Smooth muscle cell (in vitro differentiated cells): ENCODE measurements at regions not wholly inside any gene's neighbourhood (a gene's known extent, or its start where the extent isn't known, plus 50 kb on each side); places are given as distances from the start of the nearest gene placed in this dataset.

Experiments used
- DNase-seq: peaks from one replicate; lab custom pipeline; 2025; ENCODE audit not compliant: unreplicated experiment; lab: John Stamatoyannopoulos, UW
- H2AFZ ChIP-seq: fragments of 200-600 bp; sonication (generic); 2 replicates; pipeline ENCODE4 v1.6.0; 2016; ENCODE audit warnings: antibody characterized with exemption, low read depth, mild to moderate bottlenecking
- H3F3A ChIP-seq: fragments of 200-600 bp; sonication (generic); 2 replicates; pipeline ENCODE4 v1.6.0; 2017; ENCODE audit warnings: antibody characterized with exemption, low read depth
- H3K27ac ChIP-seq: fragments of 200-600 bp; sonication (generic); 2 replicates; pipeline ENCODE4 v1.5.1; 2016; ENCODE audit warnings: low read depth, mild to moderate bottlenecking
- H3K27me3 ChIP-seq: fragments of 200-600 bp; sonication (generic); 2 replicates; pipeline ENCODE4 v1.6.1; 2016; ENCODE audit warnings: low read depth, mild to moderate bottlenecking
- H3K36me3 ChIP-seq: fragments of 200-600 bp; sonication (generic); 2 replicates; pipeline ENCODE4 v1.5.1; 2016; ENCODE audit warnings: low read depth
- H3K4me1 ChIP-seq: fragments of 200-600 bp; sonication (generic); 2 replicates; pipeline ENCODE4 v1.5.1; 2016; ENCODE audit warnings: low read depth
- H3K4me2 ChIP-seq: fragments of 200-600 bp; sonication (generic); 2 replicates; pipeline ENCODE4 v1.6.0; 2016; ENCODE audit warnings: mild to moderate bottlenecking
- H3K4me3 ChIP-seq: fragments of 200-600 bp; sonication (generic); 2 replicates; pipeline ENCODE4 v1.5.1; 2016; ENCODE audit warnings: mild to moderate bottlenecking
- H3K79me2 ChIP-seq: fragments of 200-600 bp; sonication (generic); 2 replicates; pipeline ENCODE4 v1.6.0; 2016; ENCODE audit warnings: low read depth, mild to moderate bottlenecking
- H3K9ac ChIP-seq: fragments of 200-600 bp; sonication (generic); 2 replicates; pipeline ENCODE4 v1.6.0; 2016; ENCODE audit warnings: low read depth
- H3K9me3 ChIP-seq: fragments of 200-600 bp; sonication (generic); replicated peaks from 2 replicates; pipeline ENCODE4 v1.5.1; 2016; ENCODE audit warnings: low read depth
- H4K20me1 ChIP-seq: fragments of 200-600 bp; sonication (generic); 2 replicates; pipeline ENCODE4 v1.6.0; 2016; ENCODE audit warnings: low read depth
- WGBS: methylation state at CpG from one replicate; pipeline ENCODE4 v1.1.7; 2016; ENCODE audit warnings: low lambda C conversion rate; 5-methylcytosine and 5-hydroxymethylcytosine counted together
- TF ChIP-seq, protein P1 (sequence below): fragments of 200-600 bp; sonication (generic); IDR thresholded peaks from 2 replicates; pipeline ENCODE4 v1.5.1; 2017; ENCODE audit warnings: borderline replicate concordance, mild to moderate bottlenecking, antibody characterized with exemption; ENCODE audit not compliant: insufficient read depth, poor library complexity, severe bottlenecking

- Histone ChIP-seq H4K20me1 (no peaks in the 10 kb centered on the region), H3K27me3 (no peaks in the 10 kb centered on the region)
- TF ChIP-seq, protein P1, sequence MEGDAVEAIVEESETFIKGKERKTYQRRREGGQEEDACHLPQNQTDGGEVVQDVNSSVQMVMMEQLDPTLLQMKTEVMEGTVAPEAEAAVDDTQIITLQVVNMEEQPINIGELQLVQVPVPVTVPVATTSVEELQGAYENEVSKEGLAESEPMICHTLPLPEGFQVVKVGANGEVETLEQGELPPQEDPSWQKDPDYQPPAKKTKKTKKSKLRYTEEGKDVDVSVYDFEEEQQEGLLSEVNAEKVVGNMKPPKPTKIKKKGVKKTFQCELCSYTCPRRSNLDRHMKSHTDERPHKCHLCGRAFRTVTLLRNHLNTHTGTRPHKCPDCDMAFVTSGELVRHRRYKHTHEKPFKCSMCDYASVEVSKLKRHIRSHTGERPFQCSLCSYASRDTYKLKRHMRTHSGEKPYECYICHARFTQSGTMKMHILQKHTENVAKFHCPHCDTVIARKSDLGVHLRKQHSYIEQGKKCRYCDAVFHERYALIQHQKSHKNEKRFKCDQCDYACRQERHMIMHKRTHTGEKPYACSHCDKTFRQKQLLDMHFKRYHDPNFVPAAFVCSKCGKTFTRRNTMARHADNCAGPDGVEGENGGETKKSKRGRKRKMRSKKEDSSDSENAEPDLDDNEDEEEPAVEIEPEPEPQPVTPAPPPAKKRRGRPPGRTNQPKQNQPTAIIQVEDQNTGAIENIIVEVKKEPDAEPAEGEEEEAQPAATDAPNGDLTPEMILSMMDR = no peak
Measured at GRCh38 chr5:125713109-125713805, 710.0 kb upstream of the GRAMD2B start.

GRCh38 chr5:125715216-125715615 is 708.0 kb upstream of the GRAMD2B start:
- 96% methylated on average over 2 of the region's 2 CpGs for WGBS
- Histone ChIP-seq H3K9me3 (no peaks in the 10 kb centered on the region), H3K36me3 (no peaks in the 10 kb centered on the region), H3F3A (no peaks in the 10 kb centered on the region), H3K4me3 (no peak overlapping the region), H3K4me1 (peaks cover 22% of the 10 kb centered on the region), H3K4me2 (no peak overlapping the region), H3K27me3 (no peaks in the 10 kb centered on the region), H3K27ac (no peak overlapping the region), H2AFZ (no peak overlapping the region), H3K9ac (no peak overlapping the region), H4K20me1 (no peaks in the 10 kb centered on the region), H3K79me2 (no peaks in the 10 kb centered on the region)
- TF ChIP-seq, protein P1 = no peak
- no peak for DNase-seq

More at GRCh38 chr5:125713109-125713805, 710.0 kb upstream of the GRAMD2B start:
- H3F3A ChIP-seq = no peaks in the 10 kb centered on the region
- peaks cover 13% of the 10 kb centered on the region for H3K4me1 ChIP-seq
- no peak overlapping the region for H3K4me2 ChIP-seq
- no peak overlapping the region for H2AFZ ChIP-seq
- 83% methylated on average over 8 of the region's 8 CpGs for WGBS
- H3K9ac ChIP-seq = no peak overlapping the region
- DNase-seq = no peak
- no peaks in the 10 kb centered on the region for H3K36me3 ChIP-seq
- no peaks in the 10 kb centered on the region for H3K9me3 ChIP-seq
- H3K4me3 ChIP-seq = no peak overlapping the region
- no peaks in the 10 kb centered on the region for H3K79me2 ChIP-seq
- no peak overlapping the region for H3K27ac ChIP-seq

- H4K20me1 ChIP-seq = no peaks in the 10 kb centered on the region
- H3K4me1 ChIP-seq = peaks cover 22% of the 10 kb centered on the region
- H3K9ac ChIP-seq = no peak overlapping the region
- no peaks in the 10 kb centered on the region for H3K27me3 ChIP-seq
- no peak for DNase-seq
- H3K79me2 ChIP-seq = no peaks in the 10 kb centered on the region
- peak overlapping the region; percentile 55 for H3K27ac ChIP-seq
- no peak overlapping the region for H2AFZ ChIP-seq
- H3F3A ChIP-seq = no peaks in the 10 kb centered on the region
- no peaks in the 10 kb centered on the region for H3K36me3 ChIP-seq
- no peak overlapping the region for H3K4me3 ChIP-seq
- peak overlapping the region; percentile 21 for H3K4me2 ChIP-seq
- TF ChIP-seq, protein P1 = no peak
- H3K9me3 ChIP-seq = no peaks in the 10 kb centered on the region
Measured at GRCh38 chr5:125717209-125717608, 706.0 kb upstream of the GRAMD2B start.

DNA sequence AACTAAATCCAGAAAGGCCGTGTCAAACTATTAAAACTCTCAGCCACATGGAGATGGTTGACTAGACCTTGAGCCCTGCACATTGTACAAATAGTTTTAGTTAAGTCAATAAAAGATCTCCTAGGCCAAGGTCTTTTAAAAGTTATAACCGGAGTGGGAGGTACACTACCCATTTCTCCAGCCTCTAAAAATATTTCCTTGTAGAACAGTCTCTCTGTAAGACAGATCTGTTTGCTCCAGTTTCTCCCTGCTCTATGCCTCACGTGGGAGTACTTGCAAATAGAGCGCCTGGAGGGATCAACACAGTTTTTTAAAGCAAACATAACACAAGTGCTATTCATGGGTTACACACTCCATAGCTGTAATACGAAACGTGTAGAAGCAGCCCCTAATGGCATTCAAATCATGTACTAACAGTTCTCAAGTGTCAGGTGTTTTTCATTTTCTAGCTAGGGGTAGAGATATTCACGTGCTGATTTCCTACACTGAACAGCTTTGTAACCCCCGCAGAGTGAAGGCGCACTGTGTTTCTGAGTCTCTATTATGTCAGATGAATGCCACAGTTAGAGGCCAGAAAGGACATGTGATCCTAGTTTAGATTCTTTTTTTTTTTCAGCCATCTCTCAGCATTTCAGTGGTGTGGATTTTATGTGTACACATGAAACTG is 703.4 kb upstream of the GRAMD2B start:
- Histone ChIP-seq H3K9me3 (no peaks in the 10 kb centered on the region), H4K20me1 (no peaks in the 10 kb centered on the region), H3K4me2 (peak overlapping the region; percentile 0), H3K79me2 (no peaks in the 10 kb centered on the region), H3K27me3 (no peaks in the 10 kb centered on the region), H3K4me1 (peaks cover 22% of the 10 kb centered on the region), H3K4me3 (no peak overlapping the region), H3K9ac (no peak overlapping the region), H3K27ac (no peak overlapping the region), H3K36me3 (no peaks in the 10 kb centered on the region), H2AFZ (peak overlapping the region; percentile 54), H3F3A (no peaks in the 10 kb centered on the region)
- DNase-seq = no peak
- TF ChIP-seq, protein P1 = no peak
- 41% methylated on average over 9 of the region's 9 CpGs for WGBS
